Lower lobe of right lung (tissue), 2 donors: ENCODE measurements at regions not wholly inside any gene's neighbourhood (a gene's known extent, or its start where the extent isn't known, plus 50 kb on each side); places are given as distances from the start of the nearest gene placed in this dataset.

ENCODE experiments used
- ATAC-seq, 2 donors: fragments of 200-7000 bp; cut with Tn5 transposase; one replicate each; pipeline ENCODE4 v1.9.1; 2020 to 2022; ENCODE audit warnings: mild to moderate bottlenecking in 2 of 2, moderate library complexity in 2 of 2
- DNase-seq: peaks from one replicate; pipeline ENCODE4 v3.0.0-alpha.2; 2020
- H3K27ac ChIP-seq: fragments of 200-600 bp; one replicate; pipeline ENCODE4 v1.8.0; 2022
- H3K27me3 ChIP-seq: fragments of 200-600 bp; one replicate; pipeline ENCODE4 v1.8.0; 2022; ENCODE audit warnings: low read depth
- H3K36me3 ChIP-seq: fragments of 200-600 bp; one replicate; pipeline ENCODE4 v1.8.0; 2022; ENCODE audit warnings: mild to moderate bottlenecking
- H3K4me1 ChIP-seq: fragments of 200-600 bp; one replicate; pipeline ENCODE4 v1.8.0; 2022
- H3K4me3 ChIP-seq: fragments of 200-600 bp; one replicate; pipeline ENCODE4 v1.8.0; 2022; ENCODE audit warnings: mild to moderate bottlenecking
- H3K9me3 ChIP-seq: fragments of 200-600 bp; one replicate; pipeline ENCODE4 v1.8.0; 2022
- CTCF ChIP-seq: fragments of 200-600 bp; IDR thresholded peaks from one replicate; pipeline ENCODE4 v1.8.0; 2022; ENCODE audit warnings: antibody characterized with exemption, mild to moderate bottlenecking
- intact Hi-C: fragments of 100-400 bp; cut with DNase I; formaldehyde crosslinking; loops from one replicate; pipeline ENCODE4 v1.11.0; 2022
- donor health status: DM: no; HTN: yes; CAD: no; lungs with severe emphysema.

- H3K4me3 ChIP-seq, result no peak overlapping the region
- DNase-seq, result no peak
Measured at GRCh38 chr6:156595476-156595875, 181.7 kb upstream of the ARID1B start.

GRCh38 chr6:156593893-156594292 lies 183.3 kb upstream of the ARID1B start:
- H3K9me3 ChIP-seq, result no peaks in the 10 kb centered on the region
- no peaks in the 10 kb centered on the region for H3K27me3 ChIP-seq
- no peak for ATAC-seq
- no peaks in the 10 kb centered on the region for H3K4me1 ChIP-seq
- no peak for TF ChIP-seq CTCF
- DNase-seq, result no peak
- no peak overlapping the region for H3K27ac ChIP-seq
- intact Hi-C loops, result no loop called here
- no peaks in the 10 kb centered on the region for H3K36me3 ChIP-seq
- no peak overlapping the region for H3K4me3 ChIP-seq

More at GRCh38 chr6:156595476-156595875, 181.7 kb upstream of the ARID1B start:
- no peak overlapping the region for H3K27ac ChIP-seq
- ATAC-seq, result no peak
- no peaks in the 10 kb centered on the region for H3K36me3 ChIP-seq
- H3K4me1 ChIP-seq, result no peaks in the 10 kb centered on the region
- TF ChIP-seq CTCF, result no peak
- intact Hi-C loops, result no loop called here
- H3K27me3 ChIP-seq, result no peaks in the 10 kb centered on the region
- H3K9me3 ChIP-seq, result no peaks in the 10 kb centered on the region

- no peak for ATAC-seq
- H3K9me3 ChIP-seq, result no peaks in the 10 kb centered on the region
- intact Hi-C loops, result no loop called here
- H3K36me3 ChIP-seq, result no peaks in the 10 kb centered on the region
- DNase-seq, result no peak
- no peak for TF ChIP-seq CTCF
- no peak overlapping the region for H3K4me3 ChIP-seq
- H3K4me1 ChIP-seq, result no peaks in the 10 kb centered on the region
- no peak overlapping the region for H3K27ac ChIP-seq
- H3K27me3 ChIP-seq, result no peaks in the 10 kb centered on the region
Measured at GRCh38 chr6:156593127-156593526, 184.1 kb upstream of the ARID1B start.

- Histone ChIP-seq H3K4me3 (no peak overlapping the region), H3K4me1 (no peaks in the 10 kb centered on the region), H3K9me3 (no peaks in the 10 kb centered on the region), H3K27ac (no peak overlapping the region), H3K36me3 (no peaks in the 10 kb centered on the region), H3K27me3 (no peaks in the 10 kb centered on the region)
- no peak for TF ChIP-seq CTCF
- ATAC-seq (no peak), DNase-seq (no peak)
- intact Hi-C loops, result no loop called here
Measured at GRCh38 chr6:156590482-156590881, 186.7 kb upstream of the ARID1B start.

- H3K27me3 ChIP-seq, result no peaks in the 10 kb centered on the region
- H3K4me3 ChIP-seq, result no peak overlapping the region
- no peaks in the 10 kb centered on the region for H3K4me1 ChIP-seq
- H3K36me3 ChIP-seq, result no peaks in the 10 kb centered on the region
- intact Hi-C loops, result no loop called here
- no peaks in the 10 kb centered on the region for H3K9me3 ChIP-seq
- DNase-seq, result no peak
- ATAC-seq, result no peak
- no peak overlapping the region for H3K27ac ChIP-seq
- no peak for TF ChIP-seq CTCF
Measured at GRCh38 chr6:156589281-156589680, 187.9 kb upstream of the ARID1B start.

GRCh38 chr6:156587751-156588301 lies 189.4 kb upstream of the ARID1B start:
- DNase-seq (no peak), ATAC-seq (no peak)
- Histone ChIP-seq H3K27me3 (no peaks in the 10 kb centered on the region), H3K9me3 (no peaks in the 10 kb centered on the region), H3K4me3 (no peak overlapping the region), H3K4me1 (no peaks in the 10 kb centered on the region), H3K36me3 (no peaks in the 10 kb centered on the region), H3K27ac (no peak overlapping the region)
- no peak for TF ChIP-seq CTCF
- intact Hi-C loops, result no loop called here
